Pons (tissue), 1 donor: ENCODE measurements at regions not wholly inside any gene's neighbourhood (a gene's known extent, or its start where the extent isn't known, plus 50 kb on each side); places are given as distances from the start of the nearest gene placed in this dataset.
"Not testable (repeated sequence)": the region's sequence is repeated elsewhere in the genome, so short reads cannot be mapped to it uniquely, and the experiment has no call there.

ENCODE experiments used
- DNase-seq: peaks from one replicate; pipeline ENCODE4 v3.0.0-alpha.2; 2016; ENCODE audit warnings: low spot score

- DNase-seq = no peak
Observed at GRCh38 chr1:230476622-230477003, 50.5 kb upstream of the PGBD5 start.

GRCh38 chr1:230475856-230476621, 49.9 kb upstream of the PGBD5 start:
- not testable (repeated sequence) for DNase-seq
